HL-60 (cell line): ENCODE measurements at regions not wholly inside any gene's neighbourhood (a gene's known extent, or its start where the extent isn't known, plus 50 kb on each side); places are given as distances from the start of the nearest gene placed in this dataset.

Source experiments
- DNase-seq, 2 experiments: peaks; one replicate each; pipeline ENCODE4 v3.0.0-alpha.2; 2010 to 2020; ENCODE audit warnings: low read depth in 1 of 2, low spot score in 1 of 2
- H3K27ac ChIP-seq: fragments of 250-450 bp; sonication (Bioruptor Pico); replicated peaks from 2 replicates; pipeline ENCODE4 v1.5.1; 2020; ENCODE audit warnings: mild to moderate bottlenecking, moderate library complexity
- H3K27me3 ChIP-seq: fragments of 250-450 bp; sonication (Bioruptor Pico); 2 replicates; pipeline ENCODE4 v1.5.1; 2021; ENCODE audit warnings: mild to moderate bottlenecking, moderate library complexity; ENCODE audit not compliant: insufficient read depth, poor library complexity, severe bottlenecking
- H3K4me3 ChIP-seq: replicated peaks from 2 replicates; pipeline ENCODE4 v1.5.1; 2011; ENCODE audit warnings: mild to moderate bottlenecking, control low read depth, low read length; ENCODE audit not compliant: insufficient read depth
- GABPA ChIP-seq: IDR thresholded peaks from 2 replicates; pipeline ENCODE4 v1.6.1; 2012; ENCODE audit warnings: low read depth
- POLR2AphosphoS5 ChIP-seq: IDR thresholded peaks from 2 replicates; pipeline ENCODE4 v1.6.1; 2012; ENCODE audit warnings: low read depth
- SPI1 ChIP-seq: IDR thresholded peaks from 2 replicates; pipeline ENCODE4 v1.6.1; 2012; ENCODE audit warnings: low read depth, mild to moderate bottlenecking, borderline replicate concordance
- TF ChIP-seq, protein P1 (sequence below): IDR thresholded peaks from 2 replicates; pipeline ENCODE4 v1.6.1; 2012; ENCODE audit warnings: low read depth; ENCODE audit not compliant: insufficient replicate concordance
- TF ChIP-seq, protein P2 (sequence below): IDR thresholded peaks from one replicate; pipeline ENCODE4 v1.5.1; 2011; ENCODE audit warnings: low read length, control low read depth, inconsistent platforms; ENCODE audit not compliant: insufficient read depth

DNA sequence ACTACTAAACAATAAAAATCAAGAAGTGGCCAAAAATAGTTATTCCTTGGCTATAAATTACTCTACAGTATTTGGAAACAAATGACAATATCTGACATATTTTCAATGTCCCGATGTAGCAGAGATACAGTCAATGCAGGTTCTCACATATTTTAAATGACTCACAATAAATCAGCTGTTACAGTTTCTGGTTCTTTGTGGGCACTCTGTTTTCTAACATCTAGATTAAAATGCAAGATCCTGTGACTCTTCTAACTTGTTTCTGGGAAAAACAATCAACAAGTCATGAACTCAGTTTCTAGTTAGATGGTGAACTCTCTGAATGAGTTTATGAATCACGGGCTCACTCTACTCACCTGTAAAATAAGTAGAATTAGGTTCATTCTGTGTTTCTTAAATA is 849.6 kb upstream of the MBL2 start:
- DNase-seq = no peak
- H3K27me3 ChIP-seq = no peaks in the 10 kb centered on the region
- no peak overlapping the region for H3K27ac ChIP-seq
- no peak overlapping the region for H3K4me3 ChIP-seq
- TF ChIP-seq, protein P1, sequence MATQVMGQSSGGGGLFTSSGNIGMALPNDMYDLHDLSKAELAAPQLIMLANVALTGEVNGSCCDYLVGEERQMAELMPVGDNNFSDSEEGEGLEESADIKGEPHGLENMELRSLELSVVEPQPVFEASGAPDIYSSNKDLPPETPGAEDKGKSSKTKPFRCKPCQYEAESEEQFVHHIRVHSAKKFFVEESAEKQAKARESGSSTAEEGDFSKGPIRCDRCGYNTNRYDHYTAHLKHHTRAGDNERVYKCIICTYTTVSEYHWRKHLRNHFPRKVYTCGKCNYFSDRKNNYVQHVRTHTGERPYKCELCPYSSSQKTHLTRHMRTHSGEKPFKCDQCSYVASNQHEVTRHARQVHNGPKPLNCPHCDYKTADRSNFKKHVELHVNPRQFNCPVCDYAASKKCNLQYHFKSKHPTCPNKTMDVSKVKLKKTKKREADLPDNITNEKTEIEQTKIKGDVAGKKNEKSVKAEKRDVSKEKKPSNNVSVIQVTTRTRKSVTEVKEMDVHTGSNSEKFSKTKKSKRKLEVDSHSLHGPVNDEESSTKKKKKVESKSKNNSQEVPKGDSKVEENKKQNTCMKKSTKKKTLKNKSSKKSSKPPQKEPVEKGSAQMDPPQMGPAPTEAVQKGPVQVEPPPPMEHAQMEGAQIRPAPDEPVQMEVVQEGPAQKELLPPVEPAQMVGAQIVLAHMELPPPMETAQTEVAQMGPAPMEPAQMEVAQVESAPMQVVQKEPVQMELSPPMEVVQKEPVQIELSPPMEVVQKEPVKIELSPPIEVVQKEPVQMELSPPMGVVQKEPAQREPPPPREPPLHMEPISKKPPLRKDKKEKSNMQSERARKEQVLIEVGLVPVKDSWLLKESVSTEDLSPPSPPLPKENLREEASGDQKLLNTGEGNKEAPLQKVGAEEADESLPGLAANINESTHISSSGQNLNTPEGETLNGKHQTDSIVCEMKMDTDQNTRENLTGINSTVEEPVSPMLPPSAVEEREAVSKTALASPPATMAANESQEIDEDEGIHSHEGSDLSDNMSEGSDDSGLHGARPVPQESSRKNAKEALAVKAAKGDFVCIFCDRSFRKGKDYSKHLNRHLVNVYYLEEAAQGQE = no peak
- TF ChIP-seq, protein P2, sequence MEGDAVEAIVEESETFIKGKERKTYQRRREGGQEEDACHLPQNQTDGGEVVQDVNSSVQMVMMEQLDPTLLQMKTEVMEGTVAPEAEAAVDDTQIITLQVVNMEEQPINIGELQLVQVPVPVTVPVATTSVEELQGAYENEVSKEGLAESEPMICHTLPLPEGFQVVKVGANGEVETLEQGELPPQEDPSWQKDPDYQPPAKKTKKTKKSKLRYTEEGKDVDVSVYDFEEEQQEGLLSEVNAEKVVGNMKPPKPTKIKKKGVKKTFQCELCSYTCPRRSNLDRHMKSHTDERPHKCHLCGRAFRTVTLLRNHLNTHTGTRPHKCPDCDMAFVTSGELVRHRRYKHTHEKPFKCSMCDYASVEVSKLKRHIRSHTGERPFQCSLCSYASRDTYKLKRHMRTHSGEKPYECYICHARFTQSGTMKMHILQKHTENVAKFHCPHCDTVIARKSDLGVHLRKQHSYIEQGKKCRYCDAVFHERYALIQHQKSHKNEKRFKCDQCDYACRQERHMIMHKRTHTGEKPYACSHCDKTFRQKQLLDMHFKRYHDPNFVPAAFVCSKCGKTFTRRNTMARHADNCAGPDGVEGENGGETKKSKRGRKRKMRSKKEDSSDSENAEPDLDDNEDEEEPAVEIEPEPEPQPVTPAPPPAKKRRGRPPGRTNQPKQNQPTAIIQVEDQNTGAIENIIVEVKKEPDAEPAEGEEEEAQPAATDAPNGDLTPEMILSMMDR = no peak
- TF ChIP-seq POLR2AphosphoS5 (no peak), SPI1 (no peak), GABPA (no peak)

DNA sequence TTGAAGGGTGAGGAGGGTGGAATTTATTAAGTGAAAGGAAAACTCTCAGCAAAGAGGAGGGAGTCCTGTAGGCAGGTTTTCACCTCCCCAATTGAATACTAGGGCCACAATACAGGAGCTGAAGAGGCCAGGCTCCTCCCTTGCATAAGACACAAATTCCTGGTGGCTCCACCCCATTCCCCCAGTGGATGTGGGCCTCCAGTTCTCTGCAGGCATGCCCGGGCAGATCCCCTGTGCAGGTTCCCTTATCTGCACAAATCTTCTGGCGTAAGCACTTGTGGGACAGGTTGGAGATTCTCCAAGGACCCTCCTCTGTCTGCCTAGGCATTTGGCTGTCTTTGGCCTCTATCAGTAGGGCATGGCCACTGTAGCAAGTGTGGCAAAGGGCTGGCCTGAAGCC is 847.1 kb upstream of the MBL2 start:
- no peak for TF ChIP-seq SPI1
- TF ChIP-seq, protein P1 = no peak
- no peak for TF ChIP-seq POLR2AphosphoS5
- no peak for TF ChIP-seq GABPA
- TF ChIP-seq, protein P2 = no peak
- Histone ChIP-seq H3K27me3 (no peaks in the 10 kb centered on the region), H3K4me3 (no peak overlapping the region), H3K27ac (no peak overlapping the region)
- DNase-seq = no peak

DNA sequence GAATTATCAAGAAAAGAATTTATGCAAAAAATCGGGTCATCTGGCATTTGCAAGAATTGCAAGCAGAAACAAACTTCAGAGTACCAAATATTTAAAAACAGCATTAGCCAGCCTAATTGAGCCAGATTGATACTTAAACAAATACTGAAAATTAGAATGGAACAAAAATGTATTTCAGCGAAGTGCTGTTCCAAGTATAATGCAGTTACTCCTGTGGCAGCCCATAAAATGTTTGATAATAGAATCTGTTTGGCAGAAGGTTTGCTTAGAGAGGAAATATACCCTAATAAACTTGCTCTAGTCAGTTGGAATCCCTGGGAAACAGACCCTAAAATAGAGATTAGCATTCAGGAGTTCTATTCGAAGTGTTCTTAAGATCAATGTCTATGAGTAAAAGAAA is 835.1 kb upstream of the MBL2 start:
- no peak overlapping the region for H3K27ac ChIP-seq
- TF ChIP-seq, protein P2 = no peak
- no peak for TF ChIP-seq POLR2AphosphoS5
- no peak for DNase-seq
- H3K4me3 ChIP-seq = no peak overlapping the region
- no peaks in the 10 kb centered on the region for H3K27me3 ChIP-seq

DNA sequence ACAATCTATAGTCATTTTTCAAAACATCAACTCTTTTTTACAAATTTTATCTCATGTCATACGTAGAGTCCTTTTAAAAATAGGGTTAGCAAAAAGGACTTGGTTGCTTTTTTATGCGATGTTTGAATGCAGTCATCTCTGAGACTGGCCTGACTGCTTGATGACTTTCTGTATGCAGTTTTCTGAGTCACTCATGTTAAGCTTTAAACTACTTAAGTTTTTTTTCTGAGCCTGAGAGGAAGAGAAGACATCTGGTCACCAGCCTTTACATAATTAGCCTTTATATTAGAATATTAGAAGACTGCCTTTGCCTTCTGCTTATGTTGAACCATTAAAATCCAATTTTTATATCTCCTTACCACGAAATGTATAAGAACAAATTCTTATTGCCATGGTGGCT is 834.4 kb upstream of the MBL2 start:
- DNase-seq = no peak
- no peak overlapping the region for H3K4me3 ChIP-seq

More for the DNA sequence above, 834.4 kb upstream of the MBL2 start:
- TF ChIP-seq GABPA (no peak), SPI1 (no peak), POLR2AphosphoS5 (no peak)
- TF ChIP-seq, protein P2 = no peak
- TF ChIP-seq, protein P1 = no peak
- H3K27me3 ChIP-seq = no peaks in the 10 kb centered on the region
- H3K27ac ChIP-seq = no peak overlapping the region
